Upper lobe of left lung (tissue), 6 donors: ENCODE measurements at regions not wholly inside any gene's neighbourhood (a gene's known extent, or its start where the extent isn't known, plus 50 kb on each side); places are given as distances from the start of the nearest gene placed in this dataset.
"Not testable (repeated sequence)": the region's sequence is repeated elsewhere in the genome, so short reads cannot be mapped to it uniquely, and the experiment has no call there.

ENCODE experiments used
- ATAC-seq, 2 donors: fragments of 200-7000 bp; cut with Tn5 transposase; one replicate each; pipeline ENCODE4 v1.9.1; 2022; ENCODE audit warnings: mild to moderate bottlenecking in 2 of 2, moderate library complexity in 2 of 2; ENCODE audit not compliant: low FRiP score in 2 of 2
- DNase-seq, 2 donors: peaks; one replicate each; pipeline ENCODE4 v3.0.0-alpha.2; 2019 to 2020
- H3K27ac ChIP-seq, 4 donors: fragments of 200-600 bp; sonication (generic); one replicate each; pipeline ENCODE4 v1.5.1; 2016 to 2019
- H3K27me3 ChIP-seq, 4 donors: fragments of 200-600 bp; sonication (generic); one replicate each; pipeline ENCODE4 v1.5.1; 2017 to 2019
- H3K36me3 ChIP-seq, 4 donors: fragments of 200-600 bp; sonication (generic); one replicate each; pipeline ENCODE4 v1.5.1; 2016 to 2019
- H3K4me1 ChIP-seq, 4 donors: fragments of 200-600 bp; sonication (generic); one replicate each; pipeline ENCODE4 v1.5.1; 2018 to 2019
- H3K4me3 ChIP-seq, 4 donors: fragments of 200-600 bp; sonication (generic); one replicate each; pipeline ENCODE4 v1.5.1; 2017 to 2019; ENCODE audit warnings: mild to moderate bottlenecking in 2 of 4, moderate library complexity in 1 of 4
- H3K9me3 ChIP-seq, 4 donors: fragments of 200-600 bp; sonication (generic); one replicate each; pipeline ENCODE4 v1.5.1; 2018 to 2019
- CTCF ChIP-seq, 6 experiments: fragments of 450-650 bp in 4 of 6; fragments of 200-600 bp in 2 of 6; sonication (generic) in 2 of 6; IDR thresholded peaks; one replicate each; pipeline ENCODE4 v1.5.1; 2016 to 2019; ENCODE audit warnings: antibody characterized with exemption in 6 of 6
- EP300 ChIP-seq, 4 donors: sonication (generic); formaldehyde crosslinking; IDR thresholded peaks; one replicate each; pipeline ENCODE4 v1.5.1; 2017; ENCODE audit warnings: antibody characterized with exemption in 4 of 4, control low read depth in 2 of 4
- POLR2A ChIP-seq, 4 donors: fragments of 450-650 bp; IDR thresholded peaks; one replicate each; pipeline ENCODE4 v1.5.1; 2016 to 2017; ENCODE audit warnings: antibody characterized with exemption in 4 of 4, mild to moderate bottlenecking in 2 of 4
- POLR2AphosphoS5 ChIP-seq, 2 donors: sonication (generic); formaldehyde crosslinking; IDR thresholded peaks; one replicate each; pipeline ENCODE4 v1.5.1; 2017; ENCODE audit warnings: antibody characterized with exemption in 2 of 2
- WGBS, 2 donors: methylation state at CpG; one replicate each; pipeline ENCODE4 v1.1.5; 2017 to 2018; 5-methylcytosine and 5-hydroxymethylcytosine counted together
- donor health status: DM: no; HTN: no; CAD: no; lungs with moderate emphysema.
- donor health status: DM: no; HTN: yes; CAD: no; lungs with severe emphysema.

GRCh38 chr16:85529489-85530369, 83.4 kb upstream of the GSE1 start:
- no peaks in the 10 kb centered on the region for H3K36me3 ChIP-seq
- no peak for ATAC-seq
- WGBS, 2 donors: 76 to 84% methylated on average over 18 to 20 of the region's 20 CpGs
- no peak for TF ChIP-seq POLR2AphosphoS5 (IDR thresholded peaks at IDR 0.05)
- peak in 1 of 6 experiments; percentile 21 for TF ChIP-seq CTCF (IDR thresholded peaks at IDR 0.05)
- no peak for DNase-seq
- H3K27ac ChIP-seq: peak overlapping the region in 3 of 4 donors; percentile 77 to 92 (median 84)
- no peak overlapping the region for H3K4me3 ChIP-seq
- no peaks in the 10 kb centered on the region for H3K9me3 ChIP-seq
- no peaks in the 10 kb centered on the region for H3K27me3 ChIP-seq
- peaks cover 15 to 62% (median 43%) of the 10 kb centered on the region in 4 donors for H3K4me1 ChIP-seq

GRCh38 chr16:85530370-85530739, 82.8 kb upstream of the GSE1 start:
- TF ChIP-seq CTCF (IDR thresholded peaks at IDR 0.05): no peak
- TF ChIP-seq EP300 (IDR thresholded peaks at IDR 0.05): no peak
- no peak for TF ChIP-seq POLR2A (IDR thresholded peaks at IDR 0.05)
- H3K4me3 ChIP-seq: no peak overlapping the region
- no peaks in the 10 kb centered on the region for H3K36me3 ChIP-seq
- H3K9me3 ChIP-seq: no peaks in the 10 kb centered on the region
- 84 to 90% methylated on average over 10 of the region's 10 CpGs for WGBS, 2 donors
- peaks cover 15 to 62% (median 40%) of the 10 kb centered on the region in 4 donors for H3K4me1 ChIP-seq
- H3K27ac ChIP-seq: peak overlapping the region; percentile 75 to 92 (median 80)
- no peak for DNase-seq
- no peak for ATAC-seq
- H3K27me3 ChIP-seq: no peaks in the 10 kb centered on the region

GRCh38 chr16:85531516-85531915, 81.6 kb upstream of the GSE1 start:
- no peaks in the 10 kb centered on the region for H3K9me3 ChIP-seq
- no peaks in the 10 kb centered on the region for H3K36me3 ChIP-seq
- peak in 1 of 2 donors; percentile 51 for DNase-seq
- no peaks in the 10 kb centered on the region for H3K27me3 ChIP-seq
- WGBS, 2 donors: 59 to 64% methylated on average over 8 to 10 of the region's 10 CpGs
- H3K4me3 ChIP-seq: no peak overlapping the region
- H3K4me1 ChIP-seq: peaks cover 25 to 71% (median 51%) of the 10 kb centered on the region in 4 donors
- peak overlapping the region; percentile 75 to 92 (median 80) for H3K27ac ChIP-seq
- no peak for TF ChIP-seq CTCF (IDR thresholded peaks at IDR 0.05)
- TF ChIP-seq POLR2A (IDR thresholded peaks at IDR 0.05): no peak
- TF ChIP-seq EP300 (IDR thresholded peaks at IDR 0.05): peak in 3 of 4 donors; percentile 52 to 89 (median 58)
- peak; percentile 67 to 77 for TF ChIP-seq POLR2AphosphoS5 (IDR thresholded peaks at IDR 0.05)
- ATAC-seq: peak in 1 of 2 donors; percentile 28

- H3K36me3 ChIP-seq: no peaks in the 10 kb centered on the region
- ATAC-seq (no peak), DNase-seq (no peak)
- TF ChIP-seq POLR2A (IDR thresholded peaks at IDR 0.05): no peak
- no peak for TF ChIP-seq CTCF (IDR thresholded peaks at IDR 0.05)
- TF ChIP-seq POLR2AphosphoS5 (IDR thresholded peaks at IDR 0.05): no peak
- no peak for TF ChIP-seq EP300 (IDR thresholded peaks at IDR 0.05)
- 90 to 92% methylated on average over 5 to 6 of the region's 6 CpGs for WGBS, 2 donors
- H3K9me3 ChIP-seq: no peaks in the 10 kb centered on the region
- H3K4me3 ChIP-seq: no peak overlapping the region
- H3K27me3 ChIP-seq: no peaks in the 10 kb centered on the region
- peak overlapping the region; percentile 45 to 92 (median 66) for H3K27ac ChIP-seq
- H3K4me1 ChIP-seq: peaks cover 29 to 71% (median 53%) of the 10 kb centered on the region in 4 donors
Observed at GRCh38 chr16:85532147-85532546, 81.0 kb upstream of the GSE1 start.

GRCh38 chr16:85533593-85533992, 79.5 kb upstream of the GSE1 start:
- not testable (repeated sequence) for H3K36me3 ChIP-seq, ATAC-seq, H3K9me3 ChIP-seq, H3K4me3 ChIP-seq, H3K27me3 ChIP-seq, DNase-seq
- 90 to 94% methylated on average over 8 of the region's 8 CpGs for WGBS, 2 donors
- Histone ChIP-seq H3K4me1 (peaks cover 29 to 65% (median 49%) of the 10 kb centered on the region in 4 donors), H3K27ac (peak overlapping the region in 1 of 4 donors; percentile 92)
